ENCODE measurements at regions not wholly inside any gene's neighbourhood (a gene's known extent, or its start where the extent isn't known, plus 50 kb on each side); places are given as distances from the start of the nearest gene placed in this dataset.

DNA sequence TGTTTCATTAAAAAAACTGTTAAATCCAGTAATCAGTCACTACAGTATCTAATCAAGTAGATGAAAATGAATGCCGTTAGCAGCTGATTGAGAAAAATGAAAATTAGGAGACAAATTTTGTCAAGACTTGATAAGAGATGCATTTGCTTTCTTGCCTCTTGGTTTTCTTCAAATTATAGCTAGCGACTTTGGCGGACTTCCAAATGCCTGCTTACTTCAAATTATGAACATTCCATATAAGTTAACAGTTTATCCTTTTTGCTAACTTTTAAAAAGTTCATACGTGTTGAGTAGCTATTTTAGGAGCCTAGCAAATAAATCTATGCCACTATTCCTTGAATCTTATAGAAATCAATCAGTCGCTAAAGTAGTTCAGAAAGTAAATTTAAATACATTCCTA lies 58.8 kb downstream of the PPP4R3C start:
- TF ChIP-seq, protein P1, sequence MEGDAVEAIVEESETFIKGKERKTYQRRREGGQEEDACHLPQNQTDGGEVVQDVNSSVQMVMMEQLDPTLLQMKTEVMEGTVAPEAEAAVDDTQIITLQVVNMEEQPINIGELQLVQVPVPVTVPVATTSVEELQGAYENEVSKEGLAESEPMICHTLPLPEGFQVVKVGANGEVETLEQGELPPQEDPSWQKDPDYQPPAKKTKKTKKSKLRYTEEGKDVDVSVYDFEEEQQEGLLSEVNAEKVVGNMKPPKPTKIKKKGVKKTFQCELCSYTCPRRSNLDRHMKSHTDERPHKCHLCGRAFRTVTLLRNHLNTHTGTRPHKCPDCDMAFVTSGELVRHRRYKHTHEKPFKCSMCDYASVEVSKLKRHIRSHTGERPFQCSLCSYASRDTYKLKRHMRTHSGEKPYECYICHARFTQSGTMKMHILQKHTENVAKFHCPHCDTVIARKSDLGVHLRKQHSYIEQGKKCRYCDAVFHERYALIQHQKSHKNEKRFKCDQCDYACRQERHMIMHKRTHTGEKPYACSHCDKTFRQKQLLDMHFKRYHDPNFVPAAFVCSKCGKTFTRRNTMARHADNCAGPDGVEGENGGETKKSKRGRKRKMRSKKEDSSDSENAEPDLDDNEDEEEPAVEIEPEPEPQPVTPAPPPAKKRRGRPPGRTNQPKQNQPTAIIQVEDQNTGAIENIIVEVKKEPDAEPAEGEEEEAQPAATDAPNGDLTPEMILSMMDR (IDR thresholded peaks at IDR 0.05) = no peak
- TF ChIP-seq POLR2A (IDR thresholded peaks at IDR 0.05) (no peak), EP300 (IDR thresholded peaks at IDR 0.05) (no peak), POLR2AphosphoS5 (IDR thresholded peaks at IDR 0.05) (no peak)
